Lower leg skin (tissue), 3 donors: ENCODE measurements at regions not wholly inside any gene's neighbourhood (a gene's known extent, or its start where the extent isn't known, plus 50 kb on each side); places are given as distances from the start of the nearest gene placed in this dataset.

Source experiments
- CTCF ChIP-seq, 3 donors: fragments of 450-650 bp; IDR thresholded peaks; one replicate each; pipeline ENCODE4 v1.5.1; 2016; ENCODE audit warnings: antibody characterized with exemption in 3 of 3, mild to moderate bottlenecking in 3 of 3, moderate library complexity in 2 of 3
- POLR2A ChIP-seq, 2 donors: fragments of 450-650 bp; IDR thresholded peaks; one replicate each; pipeline ENCODE4 v1.6.1; 2016 to 2017; ENCODE audit warnings: antibody characterized with exemption in 2 of 2, mild to moderate bottlenecking in 1 of 2, moderate library complexity in 1 of 2

GRCh38 chr6:43924222-43924702 lies 154.3 kb downstream of the VEGFA start:
- TF ChIP-seq CTCF (IDR thresholded peaks at IDR 0.05) (no peak), POLR2A (IDR thresholded peaks at IDR 0.05) (no peak)
